ENCODE measurements at regions not wholly inside any gene's neighbourhood (a gene's known extent, or its start where the extent isn't known, plus 50 kb on each side); places are given as distances from the start of the nearest gene placed in this dataset.

DNA sequence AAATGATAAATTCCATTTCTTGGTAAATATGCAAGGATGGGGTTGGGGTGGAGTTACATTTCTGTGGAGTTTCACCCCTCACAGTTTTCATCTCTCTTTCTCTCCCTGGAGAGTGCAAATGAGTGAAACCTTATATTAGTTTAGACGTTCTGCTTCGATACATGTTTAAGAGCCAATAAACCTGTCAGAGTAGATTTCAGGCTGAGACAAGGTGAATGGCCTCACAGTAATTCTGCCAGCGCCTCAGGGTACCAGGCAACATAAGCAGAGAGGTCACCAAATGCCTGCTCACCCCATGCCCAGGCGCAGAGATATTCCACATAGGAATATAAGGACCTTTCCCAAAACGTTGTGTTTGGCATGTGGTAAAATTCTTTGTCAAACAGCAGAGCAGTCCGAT, 154.9 kb upstream of the VLDLR start:
- Mint-ChIP-seq H3K36me3 (no peaks in the 10 kb centered on the region), H3K27me3 (peaks cover 6 to 10% of the 10 kb centered on the region in 2 donors), H3K9me3 (peaks cover 0 to 4% (median 0%) of the 10 kb centered on the region in 5 donors), H3K4me1 (no peaks in the 10 kb centered on the region), H3K4me3 (no peak overlapping the region), H3K27ac (no peak overlapping the region)
- Histone ChIP-seq H3K4me1 (ENCODE audit: insufficient read depth, low read length) (no peaks in the 10 kb centered on the region), H3K36me3 (ENCODE audit: insufficient read depth, low read length) (no peaks in the 10 kb centered on the region), H3K9me3 (ENCODE audit: low read length) (no peaks in the 10 kb centered on the region), H3K27me3 (ENCODE audit: insufficient read depth, low read length, poor library complexity, severe bottlenecking) (no peaks in the 10 kb centered on the region), H3K4me3 (ENCODE audit: low read length) (no peak overlapping the region), H3K27ac (ENCODE audit: low read depth, low read length) (no peak overlapping the region)
- ChIA-PET CTCF (no interaction called here), POLR2A (no interaction called here)
- no peak for DNase-seq

DNA sequence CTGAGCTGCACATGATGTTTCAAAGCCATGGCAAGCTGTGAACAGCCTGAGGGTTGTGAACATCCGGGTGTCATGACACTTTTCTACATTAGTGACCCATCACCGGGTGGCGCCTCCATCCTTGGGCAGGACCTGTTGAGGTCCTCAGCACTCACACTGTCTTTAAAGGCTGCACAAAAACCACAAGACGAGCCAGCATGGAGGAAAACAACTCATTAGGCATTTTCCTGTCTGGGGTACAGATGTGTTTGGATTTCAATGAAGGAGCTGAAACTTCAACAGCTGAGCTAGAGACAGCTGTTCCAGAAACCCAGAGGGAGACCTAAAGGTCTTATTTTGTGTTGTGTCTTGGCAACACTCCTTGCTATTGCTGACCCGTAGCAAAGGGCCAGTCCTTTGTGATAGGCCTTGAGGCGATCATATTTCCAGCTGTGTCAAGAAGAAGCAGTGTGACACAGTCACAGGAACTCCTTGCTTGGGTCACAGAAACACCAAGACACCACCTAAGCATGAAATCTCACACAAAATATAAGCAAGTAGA, 151.8 kb upstream of the VLDLR start:
- Mint-ChIP-seq H3K27me3 (peaks cover 5 to 15% of the 10 kb centered on the region in 2 donors), H3K9me3 (peaks cover 0 to 2% (median 0%) of the 10 kb centered on the region in 5 donors), H3K27ac (peak overlapping the region in 1 of 8 donors; percentile 32), H3K36me3 (no peaks in the 10 kb centered on the region), H3K4me1 (no peaks in the 10 kb centered on the region), H3K4me3 (no peak overlapping the region)
- DNase-seq: no peak
- Histone ChIP-seq H3K9me3 (ENCODE audit: low read length) (no peaks in the 10 kb centered on the region), H3K27ac (ENCODE audit: low read depth, low read length) (no peak overlapping the region), H3K4me3 (ENCODE audit: low read length) (no peak overlapping the region), H3K27me3 (ENCODE audit: insufficient read depth, low read length, poor library complexity, severe bottlenecking) (peaks cover 4% of the 10 kb centered on the region), H3K36me3 (ENCODE audit: insufficient read depth, low read length) (no peaks in the 10 kb centered on the region), H3K4me1 (ENCODE audit: insufficient read depth, low read length) (no peaks in the 10 kb centered on the region)
- CTCF ChIA-PET: no interaction called here
- POLR2A ChIA-PET: no interaction called here

DNA sequence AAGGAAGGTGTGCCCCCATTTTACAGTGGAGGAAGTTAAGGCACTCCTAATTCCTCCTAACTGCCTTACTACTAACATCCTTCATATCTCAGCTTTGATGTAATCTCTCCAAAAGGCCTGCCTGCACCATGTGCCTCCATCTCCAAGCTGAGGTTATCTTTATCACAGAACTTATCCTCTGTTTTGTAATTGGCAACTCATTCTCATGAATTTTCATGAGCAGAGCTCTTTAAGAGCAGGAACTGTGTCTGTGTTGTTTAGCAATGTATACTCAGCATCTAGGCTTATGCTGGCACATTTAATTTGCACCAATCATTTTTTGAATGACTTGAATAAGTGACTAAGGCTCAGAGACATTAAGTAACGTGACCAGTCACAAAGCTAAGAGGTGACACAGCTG, 147.9 kb upstream of the VLDLR start:
- no peak overlapping the region for H3K27ac ChIP-seq (ENCODE audit: low read depth, low read length)
- H3K27me3 ChIP-seq (ENCODE audit: insufficient read depth, low read length, poor library complexity, severe bottlenecking): peaks cover 4% of the 10 kb centered on the region
- H3K36me3 ChIP-seq (ENCODE audit: insufficient read depth, low read length): no peaks in the 10 kb centered on the region
- Mint-ChIP-seq H3K4me1 (no peaks in the 10 kb centered on the region), H3K4me3 (no peak overlapping the region), H3K36me3 (no peaks in the 10 kb centered on the region), H3K9me3 (no peaks in the 10 kb centered on the region), H3K27me3 (peaks cover 8% of the 10 kb centered on the region in 2 donors), H3K27ac (peak overlapping the region in 1 of 8 donors; percentile 1)
- H3K9me3 ChIP-seq (ENCODE audit: low read length): no peaks in the 10 kb centered on the region
- DNase-seq: no peak
- CTCF ChIA-PET: no interaction called here
- POLR2A ChIA-PET: no interaction called here
- H3K4me1 ChIP-seq (ENCODE audit: insufficient read depth, low read length): no peaks in the 10 kb centered on the region
- no peak overlapping the region for H3K4me3 ChIP-seq (ENCODE audit: low read length)

DNA sequence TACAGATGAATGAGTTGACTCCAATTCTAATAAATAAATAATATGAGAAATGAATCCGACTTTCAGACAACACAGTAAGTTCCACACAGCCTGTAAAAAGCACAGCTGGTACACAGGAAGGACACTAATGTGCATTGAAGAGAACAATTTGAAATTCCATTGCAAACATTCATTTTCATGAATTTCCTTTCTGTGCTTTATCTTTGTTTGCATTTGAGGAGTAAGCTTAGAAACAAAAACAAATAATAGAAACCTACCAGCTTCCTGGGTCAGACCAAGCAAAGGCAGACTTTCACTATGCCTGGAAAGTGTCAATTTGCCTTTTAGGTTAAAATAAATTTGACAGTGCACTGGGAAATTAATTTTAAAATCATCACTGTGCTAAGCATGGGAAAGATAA, 143.8 kb upstream of the VLDLR start:
- H3K4me1 Mint-ChIP-seq: no peaks in the 10 kb centered on the region
- no peaks in the 10 kb centered on the region for H3K9me3 Mint-ChIP-seq
- Histone ChIP-seq H3K4me3 (ENCODE audit: low read length) (no peak overlapping the region), H3K27me3 (ENCODE audit: insufficient read depth, low read length, poor library complexity, severe bottlenecking) (peaks cover 4% of the 10 kb centered on the region), H3K9me3 (ENCODE audit: low read length) (no peaks in the 10 kb centered on the region), H3K36me3 (ENCODE audit: insufficient read depth, low read length) (no peaks in the 10 kb centered on the region), H3K4me1 (ENCODE audit: insufficient read depth, low read length) (no peaks in the 10 kb centered on the region), H3K27ac (ENCODE audit: low read depth, low read length) (no peak overlapping the region)
- ChIA-PET CTCF (no interaction called here), POLR2A (no interaction called here)
- H3K4me3 Mint-ChIP-seq: no peak overlapping the region
- no peak overlapping the region for H3K27ac Mint-ChIP-seq
- DNase-seq: no peak
- H3K27me3 Mint-ChIP-seq: peaks cover 4 to 13% of the 10 kb centered on the region in 2 donors
- no peaks in the 10 kb centered on the region for H3K36me3 Mint-ChIP-seq

DNA sequence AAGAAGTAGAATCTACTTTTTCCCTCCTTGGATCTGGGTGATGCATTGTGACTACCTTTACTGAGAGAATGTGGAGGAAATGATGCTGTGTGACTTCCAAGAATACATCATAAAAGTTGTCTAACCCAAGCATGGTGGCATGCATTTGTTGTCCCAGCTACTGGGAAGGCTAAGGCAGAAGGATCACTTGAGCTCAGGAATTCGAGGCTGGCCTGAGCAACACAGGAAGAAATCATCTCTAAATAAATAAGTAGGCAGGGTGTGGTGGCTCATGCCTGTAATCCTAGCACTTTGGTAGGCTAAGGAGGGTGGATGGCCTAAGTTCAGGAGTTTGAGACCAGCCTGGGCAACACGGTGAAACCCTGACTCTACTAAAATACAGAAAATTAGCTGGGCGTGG, 143.2 kb upstream of the VLDLR start:
- ChIA-PET CTCF (no interaction called here), POLR2A (no interaction called here)
- no peak overlapping the region for H3K27ac Mint-ChIP-seq
- H3K4me3 Mint-ChIP-seq: no peak overlapping the region
- no peak for DNase-seq
- no peaks in the 10 kb centered on the region for H3K36me3 Mint-ChIP-seq
- H3K9me3 Mint-ChIP-seq: no peaks in the 10 kb centered on the region
- no peak overlapping the region for H3K27ac ChIP-seq (ENCODE audit: low read depth, low read length)
- no peaks in the 10 kb centered on the region for H3K4me1 ChIP-seq (ENCODE audit: insufficient read depth, low read length)
- no peaks in the 10 kb centered on the region for H3K9me3 ChIP-seq (ENCODE audit: low read length)
- no peaks in the 10 kb centered on the region for H3K36me3 ChIP-seq (ENCODE audit: insufficient read depth, low read length)
- H3K4me1 Mint-ChIP-seq: no peaks in the 10 kb centered on the region
- peaks cover 5 to 12% of the 10 kb centered on the region in 2 donors for H3K27me3 Mint-ChIP-seq
- peaks cover 3% of the 10 kb centered on the region for H3K27me3 ChIP-seq (ENCODE audit: insufficient read depth, low read length, poor library complexity, severe bottlenecking)
- H3K4me3 ChIP-seq (ENCODE audit: low read length): no peak overlapping the region

DNA sequence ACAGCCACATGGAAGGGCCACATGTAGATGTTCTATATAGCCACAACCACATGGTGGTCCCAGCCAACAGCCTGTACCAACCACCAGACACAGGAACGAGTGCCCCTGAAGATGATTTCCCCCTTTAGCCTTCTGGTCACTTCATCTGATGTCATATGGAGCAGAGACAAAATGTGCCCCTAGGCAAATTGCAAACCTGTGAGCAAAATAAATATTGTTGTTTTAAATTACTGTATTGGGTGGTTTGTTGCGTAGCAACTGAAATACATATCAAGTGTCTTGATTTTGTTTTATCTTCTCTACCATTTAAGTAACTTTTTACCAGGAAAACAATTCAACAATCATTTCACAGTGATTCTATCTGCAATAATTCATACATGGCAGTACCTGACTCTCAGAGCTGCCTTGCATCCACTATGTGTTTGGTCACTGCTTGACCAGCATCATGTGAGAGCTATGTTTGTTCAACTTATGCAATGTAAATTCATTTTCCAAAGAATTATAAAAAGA, 142.5 kb upstream of the VLDLR start:
- no peaks in the 10 kb centered on the region for H3K4me1 Mint-ChIP-seq
- ChIA-PET POLR2A (no interaction called here), CTCF (no interaction called here)
- H3K9me3 ChIP-seq (ENCODE audit: low read length): no peaks in the 10 kb centered on the region
- no peaks in the 10 kb centered on the region for H3K4me1 ChIP-seq (ENCODE audit: insufficient read depth, low read length)
- no peaks in the 10 kb centered on the region for H3K36me3 Mint-ChIP-seq
- H3K36me3 ChIP-seq (ENCODE audit: insufficient read depth, low read length): no peaks in the 10 kb centered on the region
- peaks cover 5 to 12% of the 10 kb centered on the region in 2 donors for H3K27me3 Mint-ChIP-seq
- no peak overlapping the region for H3K27ac Mint-ChIP-seq
- H3K9me3 Mint-ChIP-seq: no peaks in the 10 kb centered on the region
- no peak overlapping the region for H3K4me3 ChIP-seq (ENCODE audit: low read length)
- no peak for DNase-seq
- H3K27me3 ChIP-seq (ENCODE audit: insufficient read depth, low read length, poor library complexity, severe bottlenecking): no peaks in the 10 kb centered on the region
- no peak overlapping the region for H3K4me3 Mint-ChIP-seq
- H3K27ac ChIP-seq (ENCODE audit: low read depth, low read length): no peak overlapping the region

DNA sequence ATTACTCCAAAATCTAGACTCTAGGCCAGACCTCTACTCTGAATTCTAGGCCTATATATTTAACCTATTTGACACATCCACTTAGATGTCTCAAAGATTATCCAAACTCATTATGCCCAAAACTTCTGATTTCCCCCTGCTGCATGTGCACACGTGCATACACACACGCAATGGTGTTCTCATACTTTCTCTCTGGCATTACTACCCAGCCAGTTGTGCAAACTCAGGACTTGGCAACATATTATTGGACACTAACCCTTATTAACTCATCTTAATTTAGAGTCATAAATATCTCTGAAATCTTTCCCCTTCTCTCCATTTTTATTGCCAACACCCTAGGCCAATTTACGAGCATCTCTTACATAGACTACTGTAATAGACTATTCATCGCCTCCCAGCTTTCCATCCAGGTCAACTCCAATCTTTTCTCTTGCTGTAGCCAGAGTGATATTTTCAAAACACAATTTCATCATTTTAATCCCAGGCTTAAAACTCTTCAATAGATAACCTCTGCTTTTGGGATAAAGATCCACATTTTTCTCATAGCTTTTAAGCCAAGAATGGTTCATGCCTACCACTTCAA, 141.2 kb upstream of the VLDLR start:
- Histone ChIP-seq H3K36me3 (ENCODE audit: insufficient read depth, low read length) (no peaks in the 10 kb centered on the region), H3K4me1 (ENCODE audit: insufficient read depth, low read length) (no peaks in the 10 kb centered on the region), H3K4me3 (ENCODE audit: low read length) (no peak overlapping the region), H3K27ac (ENCODE audit: low read depth, low read length) (no peak overlapping the region), H3K9me3 (ENCODE audit: low read length) (no peaks in the 10 kb centered on the region), H3K27me3 (ENCODE audit: insufficient read depth, low read length, poor library complexity, severe bottlenecking) (no peaks in the 10 kb centered on the region)
- Mint-ChIP-seq H3K4me1 (no peaks in the 10 kb centered on the region), H3K27ac (no peak overlapping the region), H3K36me3 (no peaks in the 10 kb centered on the region), H3K4me3 (no peak overlapping the region), H3K9me3 (no peaks in the 10 kb centered on the region), H3K27me3 (peaks cover 8 to 16% of the 10 kb centered on the region in 2 donors)
- ChIA-PET CTCF (no interaction called here), POLR2A (no interaction called here)
- DNase-seq: no peak

DNA sequence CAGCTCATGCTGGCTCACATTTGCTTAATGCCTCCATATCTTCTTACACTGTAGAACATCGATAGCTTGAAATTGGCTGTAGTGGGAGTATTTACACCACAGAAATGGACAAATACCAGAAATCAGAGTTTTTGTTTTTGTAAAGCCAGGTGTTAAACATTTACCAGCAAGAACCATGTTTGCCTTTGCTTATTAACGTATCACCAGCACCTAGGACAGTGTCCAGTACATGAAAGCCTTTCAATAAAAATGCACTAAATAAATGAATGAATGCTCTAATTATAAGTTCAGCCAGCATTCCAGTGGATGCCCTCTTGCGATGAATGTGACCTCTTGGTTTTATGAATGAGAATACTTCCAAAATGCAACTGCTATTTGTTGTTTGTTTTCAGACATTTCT, 140.4 kb upstream of the VLDLR start:
- CTCF ChIA-PET: no interaction called here
- H3K9me3 ChIP-seq (ENCODE audit: low read length): no peaks in the 10 kb centered on the region
- POLR2A ChIA-PET: no interaction called here

More for the DNA sequence above, 140.4 kb upstream of the VLDLR start:
- H3K4me1 Mint-ChIP-seq: no peaks in the 10 kb centered on the region
- no peaks in the 10 kb centered on the region for H3K36me3 Mint-ChIP-seq
- Histone ChIP-seq H3K4me3 (ENCODE audit: low read length) (no peak overlapping the region), H3K27ac (ENCODE audit: low read depth, low read length) (no peak overlapping the region), H3K36me3 (ENCODE audit: insufficient read depth, low read length) (no peaks in the 10 kb centered on the region), H3K27me3 (ENCODE audit: insufficient read depth, low read length, poor library complexity, severe bottlenecking) (no peaks in the 10 kb centered on the region), H3K4me1 (ENCODE audit: insufficient read depth, low read length) (no peaks in the 10 kb centered on the region)
- H3K9me3 Mint-ChIP-seq: no peaks in the 10 kb centered on the region
- no peak overlapping the region for H3K4me3 Mint-ChIP-seq
- no peak for DNase-seq
- peaks cover 5 to 16% of the 10 kb centered on the region in 2 donors for H3K27me3 Mint-ChIP-seq
- H3K27ac Mint-ChIP-seq: no peak overlapping the region

All from CD8-positive, alpha-beta memory T cell (primary cell).